HG03460 (cell line): ENCODE measurements at regions not wholly inside any gene's neighbourhood (a gene's known extent, or its start where the extent isn't known, plus 50 kb on each side); places are given as distances from the start of the nearest gene placed in this dataset.
"Not testable (repeated sequence)": the region's sequence is repeated elsewhere in the genome, so short reads cannot be mapped to it uniquely, and the experiment has no call there.

Source experiments
- ATAC-seq: cut with Tn5 transposase; IDR thresholded peaks from one replicate; pipeline ENCODE4 v1.9.1; 2021; ENCODE audit not compliant: unreplicated experiment

GRCh38 chr6:150456466-150456865 lies 87.7 kb downstream of the IYD start:
- ATAC-seq: no peak

DNA sequence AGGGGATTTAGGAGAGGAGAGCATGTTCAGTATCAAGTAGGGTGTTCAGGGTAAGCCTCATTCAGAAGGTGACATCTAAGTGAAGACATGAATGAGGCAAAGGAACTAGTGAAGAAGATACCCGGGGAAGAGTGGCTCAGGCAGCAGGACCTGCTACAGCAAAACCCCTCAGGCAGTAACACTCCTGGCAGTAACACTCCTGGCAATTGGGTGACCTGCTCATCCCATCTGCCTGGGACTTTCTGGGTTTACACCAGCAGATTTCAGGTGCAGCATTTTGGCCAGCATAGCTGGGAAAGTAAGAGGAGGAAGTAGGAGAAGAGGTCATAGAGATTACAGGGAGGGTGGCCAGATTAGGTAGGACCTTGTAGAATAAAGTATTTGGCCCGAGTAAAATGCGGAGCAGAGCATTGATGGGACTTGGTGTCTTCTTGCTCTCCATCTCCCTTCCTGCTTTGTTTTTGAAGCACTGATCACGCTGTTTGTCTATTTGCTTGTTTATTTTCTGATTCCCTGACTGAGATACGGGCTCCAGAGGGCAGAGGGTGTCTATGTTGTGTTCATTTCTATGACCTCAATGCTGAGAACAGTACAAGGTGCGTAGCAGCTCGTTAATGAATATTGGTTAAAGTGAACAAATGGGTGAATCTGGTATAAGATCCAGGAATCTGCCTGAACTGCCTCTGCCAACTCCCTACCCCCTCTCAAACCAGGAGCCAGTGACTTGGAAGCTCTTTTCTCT lies 88.3 kb downstream of the IYD start:
- no peak for ATAC-seq

DNA sequence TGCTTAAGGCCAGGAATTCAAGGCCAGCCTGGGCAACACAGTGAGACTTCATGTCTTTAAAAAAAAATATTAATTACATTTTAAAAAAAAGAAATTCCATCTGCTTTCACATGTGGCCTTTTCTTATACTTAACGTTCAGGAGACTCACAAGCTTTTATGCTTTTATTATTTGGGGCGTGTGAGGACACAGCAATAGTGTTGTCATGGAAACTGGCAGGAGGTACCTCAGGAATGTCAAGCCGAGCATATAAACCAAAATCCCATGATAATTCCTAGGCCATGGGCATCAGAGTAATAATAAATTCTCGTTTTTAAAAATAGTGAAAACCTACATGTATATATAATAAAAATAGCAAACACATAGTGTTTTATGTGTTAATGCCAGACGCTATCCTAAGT lies 89.8 kb downstream of the IYD start:
- ATAC-seq: no peak

- ATAC-seq: no peak
Measured at GRCh38 chr6:150463852-150464251, 95.0 kb downstream of the IYD start.

GRCh38 chr6:150464966-150465365 lies 96.2 kb downstream of the IYD start:
- no peak for ATAC-seq

- no peak for ATAC-seq
Measured at GRCh38 chr6:150465610-150466009, 96.8 kb downstream of the IYD start.

- ATAC-seq: no peak
Measured at GRCh38 chr6:150466196-150466595, 97.4 kb downstream of the IYD start.

GRCh38 chr6:150470131-150470530 lies 101.3 kb downstream of the IYD start:
- no peak for ATAC-seq

GRCh38 chr6:150470960-150471665 lies 102.3 kb downstream of the IYD start:
- no peak for ATAC-seq

DNA sequence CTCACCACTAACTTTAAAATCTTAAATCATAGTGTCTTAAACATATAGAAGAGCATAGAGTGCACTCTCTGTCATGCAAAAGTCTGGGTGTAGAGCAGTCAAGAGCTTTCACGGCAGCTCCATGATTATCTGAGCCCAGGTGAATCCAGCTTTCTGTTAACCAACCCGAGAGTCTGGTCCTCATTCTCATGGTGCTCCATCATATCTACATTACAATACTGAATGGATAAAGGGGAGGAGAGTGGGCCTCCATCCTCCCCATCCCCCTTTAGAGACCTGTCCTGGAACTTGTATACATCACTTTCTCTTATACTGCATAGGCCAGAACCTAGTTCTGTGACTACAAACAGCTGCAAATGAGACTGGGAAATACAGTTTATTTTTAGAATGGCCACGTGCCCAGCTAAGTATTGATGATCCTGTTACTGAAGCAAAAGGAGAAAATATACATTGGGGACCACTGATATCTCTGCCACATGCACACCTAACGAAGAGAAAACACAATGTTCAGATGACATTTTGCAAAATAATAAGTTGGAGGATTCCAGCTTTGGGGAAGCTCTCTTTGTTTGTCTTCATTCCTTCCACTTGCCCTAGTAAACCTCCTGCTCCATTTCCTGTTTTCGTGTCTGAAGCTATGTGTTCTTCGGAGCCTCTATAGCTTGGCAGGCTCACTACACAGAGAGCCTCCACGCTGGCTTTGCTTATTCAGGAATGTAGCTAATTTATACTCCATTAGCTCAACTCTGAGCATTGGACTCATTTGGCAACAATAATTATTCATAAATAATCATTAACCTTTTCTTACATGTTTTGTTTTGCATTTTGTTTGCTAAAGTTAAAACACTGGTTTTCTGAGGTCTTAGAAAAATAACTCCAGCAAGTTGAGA lies 110.1 kb downstream of the IYD start:
- ATAC-seq: no peak

- ATAC-seq: no peak
Measured at GRCh38 chr6:150482883-150483409, 114.1 kb downstream of the IYD start.

DNA sequence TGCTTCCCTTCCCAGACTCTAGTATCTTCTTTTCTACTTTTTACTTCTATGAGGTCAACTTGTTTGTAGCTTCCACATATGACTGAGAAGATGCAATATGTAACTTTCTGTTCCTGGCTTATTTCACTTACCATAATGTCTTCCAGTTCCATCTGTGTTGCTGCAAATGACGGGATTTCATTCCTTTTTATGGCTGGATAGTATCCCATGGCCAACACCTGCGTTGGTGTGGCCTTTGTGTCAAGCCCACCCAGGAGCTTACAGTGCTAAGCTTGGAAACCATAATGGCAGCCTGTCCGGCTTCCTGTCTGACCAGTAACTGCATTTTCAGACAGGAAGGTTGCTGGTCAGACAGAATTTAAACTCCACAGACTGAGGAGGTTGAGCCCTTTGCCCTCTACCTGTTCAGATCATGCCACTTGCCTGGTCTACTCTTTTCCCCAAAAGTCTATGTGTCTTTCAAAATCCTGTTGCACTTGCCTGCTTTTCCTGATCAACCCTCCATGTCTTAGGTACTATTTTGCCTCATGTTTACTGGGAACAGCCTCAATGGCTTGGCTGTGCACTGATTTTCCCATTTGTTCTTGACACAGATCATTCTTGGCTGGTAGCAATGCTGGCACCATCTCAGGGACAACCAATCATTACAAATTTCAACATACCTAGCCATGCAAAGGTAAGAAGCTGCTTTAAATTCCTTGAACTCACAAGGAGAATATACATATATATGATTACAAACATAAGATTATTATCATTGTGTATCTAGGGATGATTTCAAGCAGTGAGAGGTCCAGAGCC lies 114.3 kb upstream of the PLEKHG1 start:
- ATAC-seq: no peak

- no peak for ATAC-seq
Measured at GRCh38 chr6:150486048-150486447, 113.6 kb upstream of the PLEKHG1 start.

- ATAC-seq: no peak
Measured at GRCh38 chr6:150490586-150490985, 109.1 kb upstream of the PLEKHG1 start.

DNA sequence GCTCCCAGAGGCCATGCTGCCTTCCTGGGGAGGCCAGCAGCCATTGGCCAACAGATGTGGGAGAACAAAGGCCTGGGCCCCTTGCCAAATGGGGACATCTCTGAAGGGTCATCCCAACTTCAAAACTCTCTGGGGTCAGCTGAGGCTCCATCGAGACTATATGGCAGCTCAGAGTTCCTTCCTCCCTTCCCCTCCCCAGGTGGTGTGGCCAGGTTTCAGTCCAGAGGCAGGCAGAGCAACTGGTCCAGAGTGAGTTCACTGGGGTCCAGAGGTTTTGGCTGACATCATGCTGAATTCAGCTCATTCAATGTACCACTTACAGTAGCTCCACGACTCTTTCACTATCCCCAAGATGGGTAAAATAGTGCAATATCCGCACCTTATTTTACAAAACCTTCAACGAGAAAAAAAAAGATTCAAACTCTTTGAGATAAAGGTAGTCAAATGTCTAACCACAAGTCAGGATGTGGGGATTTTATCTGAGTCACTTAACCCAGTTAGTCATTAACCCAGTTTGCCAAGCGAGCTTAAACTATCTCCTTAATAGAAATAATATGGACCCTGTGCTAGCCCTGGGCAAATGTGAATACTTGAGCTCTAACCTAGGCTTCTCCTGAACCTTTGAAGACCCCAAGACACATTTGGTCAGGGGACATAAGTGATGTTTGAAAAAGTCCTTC lies 108.4 kb upstream of the PLEKHG1 start:
- peak; percentile 88 for ATAC-seq

DNA sequence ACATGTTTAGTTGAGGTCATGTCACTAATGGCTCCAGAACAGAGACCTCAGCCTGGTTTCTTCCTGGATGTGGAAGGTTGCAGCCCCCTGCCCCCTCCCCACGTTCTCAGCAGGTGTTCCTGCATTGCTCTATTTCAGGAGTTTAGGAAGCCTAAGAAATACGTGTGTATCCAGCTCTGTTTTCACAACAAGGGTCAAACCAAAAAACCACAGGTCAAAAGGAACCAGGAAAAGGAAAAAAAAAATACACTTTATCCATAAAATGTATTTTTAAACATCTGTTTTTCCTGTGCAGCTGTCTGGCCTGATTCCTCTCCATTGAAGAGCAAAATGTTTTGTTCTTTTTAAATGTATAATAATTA lies 107.9 kb upstream of the PLEKHG1 start:
- no peak for ATAC-seq

DNA sequence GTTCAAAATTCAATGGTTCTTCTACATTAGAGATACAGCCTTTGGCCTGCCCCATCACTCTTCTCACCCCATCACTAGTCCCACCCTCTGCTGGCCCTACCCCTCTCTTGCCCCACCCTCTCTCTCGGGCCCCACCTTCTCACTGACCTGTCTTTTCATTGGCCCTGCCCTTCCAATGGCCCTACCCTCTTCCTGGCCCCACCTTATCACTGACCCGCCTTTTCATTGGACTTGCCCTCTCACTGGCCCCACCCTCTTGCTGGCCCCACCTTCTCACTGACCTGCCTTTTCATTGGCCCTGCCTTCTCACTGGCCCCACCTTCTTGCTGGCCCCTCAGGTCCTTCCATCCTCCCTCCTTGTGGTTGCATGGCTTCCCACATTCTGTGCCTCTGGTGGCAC lies 107.2 kb upstream of the PLEKHG1 start:
- ATAC-seq: no peak

- ATAC-seq: no peak
Measured at GRCh38 chr6:150492941-150493340, 106.7 kb upstream of the PLEKHG1 start.

- not testable (repeated sequence) for ATAC-seq
Measured at GRCh38 chr6:150493552-150493951, 106.1 kb upstream of the PLEKHG1 start.

DNA sequence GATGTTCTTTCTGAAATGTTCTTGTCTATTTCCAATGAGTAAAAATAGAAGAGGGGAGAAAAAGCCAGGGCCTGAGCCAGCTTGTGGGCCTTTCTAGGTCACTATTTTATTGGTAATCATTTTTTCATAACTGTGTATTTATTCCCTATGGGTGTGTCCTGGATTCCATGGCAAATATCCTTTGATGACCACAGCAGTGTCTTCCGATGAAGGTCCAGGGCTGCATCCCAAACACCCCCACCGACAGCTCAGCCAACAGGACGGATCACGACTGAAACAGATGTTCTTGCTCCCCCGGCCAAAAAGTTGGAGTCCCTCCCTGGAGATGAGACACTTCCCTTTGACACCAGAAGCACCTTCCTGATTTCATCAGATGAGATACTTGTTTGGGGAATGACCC lies 105.4 kb upstream of the PLEKHG1 start:
- no peak for ATAC-seq
